H1 (cell line): ENCODE measurements at regions not wholly inside any gene's neighbourhood (a gene's known extent, or its start where the extent isn't known, plus 50 kb on each side); places are given as distances from the start of the nearest gene placed in this dataset.

Experiments
- EZH2 ChIP-seq: fragments of 200-600 bp; sonication (generic); IDR thresholded peaks from 2 replicates; pipeline ENCODE4 v1.7.1; 2012; ENCODE audit warnings: low read depth, mild to moderate bottlenecking, moderate library complexity, low read length, inconsistent platforms; ENCODE audit not compliant: severe bottlenecking
- JUN ChIP-seq: IDR thresholded peaks from 2 replicates; pipeline ENCODE4 v1.6.1; 2011; ENCODE audit warnings: low read depth, mild to moderate bottlenecking, improper control_type of control experiment, low read length
- TF ChIP-seq, protein P1 (sequence below), 3 experiments: IDR thresholded peaks; 1 replicate in 2 of 3; 2 replicates in 1 of 3; pipeline versions ENCODE4 v1.5.1 to v1.6.1; 2011; ENCODE audit warnings: low read length in 3 of 3, mild to moderate bottlenecking in 3 of 3, inconsistent platforms in 2 of 3, low read depth in 1 of 3, moderate library complexity in 1 of 3; ENCODE audit not compliant: insufficient read depth in 1 of 3; ENCODE audit errors: control extremely low read depth in 1 of 3

DNA sequence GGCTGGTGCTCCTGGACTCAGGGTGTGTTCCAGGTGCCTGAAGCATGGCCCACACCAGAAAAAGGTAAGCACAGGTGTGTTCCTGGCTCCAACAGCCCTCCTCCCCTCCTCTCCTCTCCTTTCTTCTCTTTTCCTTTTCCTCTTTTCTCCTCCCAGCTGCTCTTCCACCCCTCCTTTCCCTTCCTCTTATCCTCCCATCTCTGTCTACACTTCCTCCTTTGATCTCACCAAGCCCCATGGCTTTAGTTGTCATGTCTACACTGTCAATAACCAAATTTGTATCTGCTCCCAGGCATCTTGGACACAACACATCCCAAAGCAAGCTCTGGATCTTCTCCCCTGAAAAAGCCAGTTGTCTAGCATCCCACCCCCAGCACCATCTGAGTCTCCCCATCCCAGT is 56.7 kb upstream of the LAPTM5 start:
- TF ChIP-seq JUN, result no peak
- TF ChIP-seq, protein P1, sequence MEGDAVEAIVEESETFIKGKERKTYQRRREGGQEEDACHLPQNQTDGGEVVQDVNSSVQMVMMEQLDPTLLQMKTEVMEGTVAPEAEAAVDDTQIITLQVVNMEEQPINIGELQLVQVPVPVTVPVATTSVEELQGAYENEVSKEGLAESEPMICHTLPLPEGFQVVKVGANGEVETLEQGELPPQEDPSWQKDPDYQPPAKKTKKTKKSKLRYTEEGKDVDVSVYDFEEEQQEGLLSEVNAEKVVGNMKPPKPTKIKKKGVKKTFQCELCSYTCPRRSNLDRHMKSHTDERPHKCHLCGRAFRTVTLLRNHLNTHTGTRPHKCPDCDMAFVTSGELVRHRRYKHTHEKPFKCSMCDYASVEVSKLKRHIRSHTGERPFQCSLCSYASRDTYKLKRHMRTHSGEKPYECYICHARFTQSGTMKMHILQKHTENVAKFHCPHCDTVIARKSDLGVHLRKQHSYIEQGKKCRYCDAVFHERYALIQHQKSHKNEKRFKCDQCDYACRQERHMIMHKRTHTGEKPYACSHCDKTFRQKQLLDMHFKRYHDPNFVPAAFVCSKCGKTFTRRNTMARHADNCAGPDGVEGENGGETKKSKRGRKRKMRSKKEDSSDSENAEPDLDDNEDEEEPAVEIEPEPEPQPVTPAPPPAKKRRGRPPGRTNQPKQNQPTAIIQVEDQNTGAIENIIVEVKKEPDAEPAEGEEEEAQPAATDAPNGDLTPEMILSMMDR (IDR thresholded peaks at IDR 0.05; ENCODE audit: control extremely low read depth in 1 of 3, insufficient read depth in 1 of 3, low read depth in 1 of 3, low read length in 3 of 3), result no peak
- no peak for TF ChIP-seq EZH2
